ENCODE measurements at regions not wholly inside any gene's neighbourhood (a gene's known extent, or its start where the extent isn't known, plus 50 kb on each side); places are given as distances from the start of the nearest gene placed in this dataset.
"Not testable (repeated sequence)": the region's sequence is repeated elsewhere in the genome, so short reads cannot be mapped to it uniquely, and the experiment has no call there.

- H3K27me3 ChIP-seq (ENCODE audit: control insufficient read depth in 2 of 2, insufficient read depth in 2 of 2, low read length in 2 of 2), result no peaks in the 10 kb centered on the region
- no peak overlapping the region for H3K9ac ChIP-seq (ENCODE audit: low read depth in 1 of 2, low read length in 2 of 2)
- no peak overlapping the region for H3K4me3 ChIP-seq (ENCODE audit: low read length in 2 of 2)
- H3K36me3 ChIP-seq (ENCODE audit: control insufficient read depth in 2 of 2, insufficient read depth in 2 of 2, low read length in 2 of 2), result no peaks in the 10 kb centered on the region
- no peak overlapping the region for H3K27ac ChIP-seq (ENCODE audit: low read depth in 2 of 2, low read length in 2 of 2)
- H3K4me1 ChIP-seq (ENCODE audit: control insufficient read depth in 2 of 2, insufficient read depth in 2 of 2, low read length in 2 of 2), result no peaks in the 10 kb centered on the region
- no peaks in the 10 kb centered on the region for H3K9me3 ChIP-seq (ENCODE audit: control insufficient read depth in 2 of 2, low read length in 2 of 2)
Observed at GRCh38 chr5:82873452-82873851, 203.7 kb downstream of the TMEM167A start.

GRCh38 chr5:82872321-82873288, 204.6 kb downstream of the TMEM167A start:
- H3K9ac ChIP-seq (ENCODE audit: low read depth in 1 of 2, low read length in 2 of 2); H3K27ac ChIP-seq (ENCODE audit: low read depth in 2 of 2, low read length in 2 of 2); H3K9me3 ChIP-seq (ENCODE audit: control insufficient read depth in 2 of 2, low read length in 2 of 2); H3K4me1 ChIP-seq (ENCODE audit: control insufficient read depth in 2 of 2, insufficient read depth in 2 of 2, low read length in 2 of 2); H3K36me3 ChIP-seq (ENCODE audit: control insufficient read depth in 2 of 2, insufficient read depth in 2 of 2, low read length in 2 of 2); H3K27me3 ChIP-seq (ENCODE audit: control insufficient read depth in 2 of 2, insufficient read depth in 2 of 2, low read length in 2 of 2); H3K4me3 ChIP-seq (ENCODE audit: low read length in 2 of 2): not testable (repeated sequence)

- Histone ChIP-seq H3K4me1 (ENCODE audit: control insufficient read depth in 2 of 2, insufficient read depth in 2 of 2, low read length in 2 of 2) (no peaks in the 10 kb centered on the region), H3K9me3 (ENCODE audit: control insufficient read depth in 2 of 2, low read length in 2 of 2) (no peaks in the 10 kb centered on the region), H3K36me3 (ENCODE audit: control insufficient read depth in 2 of 2, insufficient read depth in 2 of 2, low read length in 2 of 2) (no peaks in the 10 kb centered on the region), H3K4me3 (ENCODE audit: low read length in 2 of 2) (no peak overlapping the region), H3K9ac (ENCODE audit: low read depth in 1 of 2, low read length in 2 of 2) (no peak overlapping the region), H3K27ac (ENCODE audit: low read depth in 2 of 2, low read length in 2 of 2) (no peak overlapping the region), H3K27me3 (ENCODE audit: control insufficient read depth in 2 of 2, insufficient read depth in 2 of 2, low read length in 2 of 2) (no peaks in the 10 kb centered on the region)
Observed at GRCh38 chr5:82865625-82866024, 211.6 kb downstream of the TMEM167A start.

GRCh38 chr5:82863266-82863665, 213.9 kb downstream of the TMEM167A start:
- H3K9me3 ChIP-seq (ENCODE audit: control insufficient read depth in 2 of 2, low read length in 2 of 2), result no peaks in the 10 kb centered on the region
- H3K36me3 ChIP-seq (ENCODE audit: control insufficient read depth in 2 of 2, insufficient read depth in 2 of 2, low read length in 2 of 2), result no peaks in the 10 kb centered on the region
- H3K9ac ChIP-seq (ENCODE audit: low read depth in 1 of 2, low read length in 2 of 2), result no peak overlapping the region
- H3K4me1 ChIP-seq (ENCODE audit: control insufficient read depth in 2 of 2, insufficient read depth in 2 of 2, low read length in 2 of 2), result no peaks in the 10 kb centered on the region
- H3K4me3 ChIP-seq (ENCODE audit: low read length in 2 of 2), result no peak overlapping the region
- no peaks in the 10 kb centered on the region for H3K27me3 ChIP-seq (ENCODE audit: control insufficient read depth in 2 of 2, insufficient read depth in 2 of 2, low read length in 2 of 2)
- H3K27ac ChIP-seq (ENCODE audit: low read depth in 2 of 2, low read length in 2 of 2), result no peak overlapping the region

- no peak overlapping the region for H3K27ac ChIP-seq (ENCODE audit: low read depth in 2 of 2, low read length in 2 of 2)
- no peaks in the 10 kb centered on the region for H3K36me3 ChIP-seq (ENCODE audit: control insufficient read depth in 2 of 2, insufficient read depth in 2 of 2, low read length in 2 of 2)
- no peaks in the 10 kb centered on the region for H3K27me3 ChIP-seq (ENCODE audit: control insufficient read depth in 2 of 2, insufficient read depth in 2 of 2, low read length in 2 of 2)
- H3K4me1 ChIP-seq (ENCODE audit: control insufficient read depth in 2 of 2, insufficient read depth in 2 of 2, low read length in 2 of 2), result no peaks in the 10 kb centered on the region
- no peak overlapping the region for H3K9ac ChIP-seq (ENCODE audit: low read depth in 1 of 2, low read length in 2 of 2)
- H3K9me3 ChIP-seq (ENCODE audit: control insufficient read depth in 2 of 2, low read length in 2 of 2), result no peaks in the 10 kb centered on the region
- H3K4me3 ChIP-seq (ENCODE audit: low read length in 2 of 2), result no peak overlapping the region
Observed at GRCh38 chr5:82862711-82863110, 214.5 kb downstream of the TMEM167A start.

- H3K27me3 ChIP-seq (ENCODE audit: control insufficient read depth in 2 of 2, insufficient read depth in 2 of 2, low read length in 2 of 2), result no peaks in the 10 kb centered on the region
- H3K9me3 ChIP-seq (ENCODE audit: control insufficient read depth in 2 of 2, low read length in 2 of 2), result no peaks in the 10 kb centered on the region
- H3K4me3 ChIP-seq (ENCODE audit: low read length in 2 of 2), result no peak overlapping the region
- no peak overlapping the region for H3K9ac ChIP-seq (ENCODE audit: low read depth in 1 of 2, low read length in 2 of 2)
- H3K4me1 ChIP-seq (ENCODE audit: control insufficient read depth in 2 of 2, insufficient read depth in 2 of 2, low read length in 2 of 2), result no peaks in the 10 kb centered on the region
- H3K36me3 ChIP-seq (ENCODE audit: control insufficient read depth in 2 of 2, insufficient read depth in 2 of 2, low read length in 2 of 2), result no peaks in the 10 kb centered on the region
- no peak overlapping the region for H3K27ac ChIP-seq (ENCODE audit: low read depth in 2 of 2, low read length in 2 of 2)
Observed at GRCh38 chr5:82862261-82862660, 214.9 kb downstream of the TMEM167A start.

GRCh38 chr5:82861701-82862100, 215.5 kb downstream of the TMEM167A start:
- Histone ChIP-seq H3K9ac (ENCODE audit: low read depth in 1 of 2, low read length in 2 of 2) (no peak overlapping the region), H3K27ac (ENCODE audit: low read depth in 2 of 2, low read length in 2 of 2) (no peak overlapping the region), H3K27me3 (ENCODE audit: control insufficient read depth in 2 of 2, insufficient read depth in 2 of 2, low read length in 2 of 2) (no peaks in the 10 kb centered on the region), H3K9me3 (ENCODE audit: control insufficient read depth in 2 of 2, low read length in 2 of 2) (no peaks in the 10 kb centered on the region), H3K4me3 (ENCODE audit: low read length in 2 of 2) (no peak overlapping the region), H3K4me1 (ENCODE audit: control insufficient read depth in 2 of 2, insufficient read depth in 2 of 2, low read length in 2 of 2) (no peaks in the 10 kb centered on the region), H3K36me3 (ENCODE audit: control insufficient read depth in 2 of 2, insufficient read depth in 2 of 2, low read length in 2 of 2) (no peaks in the 10 kb centered on the region)

GRCh38 chr5:82859451-82860140, 217.6 kb downstream of the TMEM167A start:
- no peaks in the 10 kb centered on the region for H3K9me3 ChIP-seq (ENCODE audit: control insufficient read depth in 2 of 2, low read length in 2 of 2)
- H3K9ac ChIP-seq (ENCODE audit: low read depth in 1 of 2, low read length in 2 of 2), result no peak overlapping the region
- H3K4me3 ChIP-seq (ENCODE audit: low read length in 2 of 2), result no peak overlapping the region
- H3K27me3 ChIP-seq (ENCODE audit: control insufficient read depth in 2 of 2, insufficient read depth in 2 of 2, low read length in 2 of 2), result no peaks in the 10 kb centered on the region
- no peaks in the 10 kb centered on the region for H3K4me1 ChIP-seq (ENCODE audit: control insufficient read depth in 2 of 2, insufficient read depth in 2 of 2, low read length in 2 of 2)
- H3K36me3 ChIP-seq (ENCODE audit: control insufficient read depth in 2 of 2, insufficient read depth in 2 of 2, low read length in 2 of 2), result no peaks in the 10 kb centered on the region
- no peak overlapping the region for H3K27ac ChIP-seq (ENCODE audit: low read depth in 2 of 2, low read length in 2 of 2)

GRCh38 chr5:82858151-82859025, 218.8 kb downstream of the TMEM167A start:
- no peaks in the 10 kb centered on the region for H3K9me3 ChIP-seq (ENCODE audit: control insufficient read depth in 2 of 2, low read length in 2 of 2)
- H3K4me1 ChIP-seq (ENCODE audit: control insufficient read depth in 2 of 2, insufficient read depth in 2 of 2, low read length in 2 of 2), result no peaks in the 10 kb centered on the region
- no peaks in the 10 kb centered on the region for H3K27me3 ChIP-seq (ENCODE audit: control insufficient read depth in 2 of 2, insufficient read depth in 2 of 2, low read length in 2 of 2)
- no peaks in the 10 kb centered on the region for H3K36me3 ChIP-seq (ENCODE audit: control insufficient read depth in 2 of 2, insufficient read depth in 2 of 2, low read length in 2 of 2)
- no peak overlapping the region for H3K4me3 ChIP-seq (ENCODE audit: low read length in 2 of 2)
- no peak overlapping the region for H3K9ac ChIP-seq (ENCODE audit: low read depth in 1 of 2, low read length in 2 of 2)
- no peak overlapping the region for H3K27ac ChIP-seq (ENCODE audit: low read depth in 2 of 2, low read length in 2 of 2)
